M059J (cell line): ENCODE measurements at regions not wholly inside any gene's neighbourhood (a gene's known extent, or its start where the extent isn't known, plus 50 kb on each side); places are given as distances from the start of the nearest gene placed in this dataset.

Experiments
- DNase-seq: peaks from one replicate; pipeline ENCODE4 v3.0.0-alpha.2; 2012; ENCODE audit warnings: low read depth

- DNase-seq, result no peak
Measured at GRCh38 chr22:48340191-48340590, 1487.5 kb downstream of the BRD1 start.

GRCh38 chr22:48338793-48339705, 1488.6 kb downstream of the BRD1 start:
- no peak for DNase-seq

GRCh38 chr22:48337957-48338792, 1489.5 kb downstream of the BRD1 start:
- DNase-seq, result no peak

- no peak for DNase-seq
Measured at GRCh38 chr22:48336339-48337060, 1491.2 kb downstream of the BRD1 start.

GRCh38 chr22:48335442-48336139, 1492.1 kb downstream of the BRD1 start:
- DNase-seq, result peak; percentile 0

GRCh38 chr22:48334971-48335370, 1492.7 kb downstream of the BRD1 start:
- no peak for DNase-seq

- DNase-seq, result no peak
Measured at GRCh38 chr22:48333816-48334735, 1493.6 kb downstream of the BRD1 start.

GRCh38 chr22:48333323-48333763, 1494.3 kb downstream of the BRD1 start:
- no peak for DNase-seq

GRCh38 chr22:48332438-48333322, 1495.0 kb downstream of the BRD1 start:
- DNase-seq, result no peak

GRCh38 chr22:48331691-48332220, 1495.9 kb downstream of the BRD1 start:
- DNase-seq, result no peak

GRCh38 chr22:48331266-48331665, 1496.4 kb downstream of the BRD1 start:
- DNase-seq, result no peak

- no peak for DNase-seq
Measured at GRCh38 chr22:48327721-48328120, 1500.0 kb downstream of the BRD1 start.

- no peak for DNase-seq
Measured at GRCh38 chr22:48323746-48324145, 1503.9 kb downstream of the BRD1 start.

- no peak for DNase-seq
Measured at GRCh38 chr22:48322907-48323306, 1504.8 kb downstream of the BRD1 start.

- DNase-seq, result no peak
Measured at GRCh38 chr22:48321986-48322545, 1505.6 kb downstream of the BRD1 start.

- no peak for DNase-seq
Measured at GRCh38 chr22:48320683-48321451, 1506.8 kb downstream of the BRD1 start.

- no peak for DNase-seq
Measured at GRCh38 chr22:48320048-48320682, 1507.5 kb downstream of the BRD1 start.
